H9 (cell line): ENCODE measurements at regions not wholly inside any gene's neighbourhood (a gene's known extent, or its start where the extent isn't known, plus 50 kb on each side); places are given as distances from the start of the nearest gene placed in this dataset.

Experiments
- DNase-seq: peaks from one replicate; pipeline ENCODE4 v3.0.0-alpha.2; 2017
- H2AFZ ChIP-seq: one replicate; pipeline ENCODE4 v1.6.1; 2013; ENCODE audit warnings: mild to moderate bottlenecking, low read length, control low read depth, moderate library complexity
- H2AK5ac ChIP-seq: 2 replicates; pipeline ENCODE4 v1.6.1; 2013; ENCODE audit warnings: low read length, control low read depth, mixed read lengths; ENCODE audit not compliant: insufficient read length
- H2BK120ac ChIP-seq: one replicate; pipeline ENCODE4 v1.6.1; 2013; ENCODE audit warnings: low read depth, mild to moderate bottlenecking, low read length, control low read depth, inconsistent platforms; ENCODE audit not compliant: poor library complexity, severe bottlenecking
- H2BK12ac ChIP-seq: 2 replicates; pipeline ENCODE4 v1.6.1; 2013; ENCODE audit warnings: low read length, control low read depth, mixed read lengths, low read depth; ENCODE audit not compliant: insufficient read length
- H2BK15ac ChIP-seq: 2 replicates; pipeline ENCODE4 v1.6.1; 2013; ENCODE audit warnings: low read depth, low read length, control low read depth
- H2BK20ac ChIP-seq: one replicate; pipeline ENCODE4 v1.6.1; 2013; ENCODE audit warnings: low read depth, mild to moderate bottlenecking, low read length, control low read depth, inconsistent platforms; ENCODE audit not compliant: poor library complexity, severe bottlenecking
- H2BK5ac ChIP-seq: 2 replicates; pipeline ENCODE4 v1.6.1; 2013; ENCODE audit warnings: low read length, control low read depth, mixed read lengths; ENCODE audit not compliant: insufficient read length
- H3K14ac ChIP-seq: 2 replicates; pipeline ENCODE4 v1.6.1; 2013; ENCODE audit warnings: low read length, control low read depth; ENCODE audit not compliant: insufficient read depth
- H3K18ac ChIP-seq: 2 replicates; pipeline ENCODE4 v1.6.1; 2013; ENCODE audit warnings: low read depth, mild to moderate bottlenecking, mixed read lengths, low read length, control low read depth; ENCODE audit not compliant: insufficient read length
- H3K23ac ChIP-seq: 2 replicates; pipeline ENCODE4 v1.6.1; 2013; ENCODE audit warnings: low read length, control low read depth, mixed read lengths, low read depth; ENCODE audit not compliant: insufficient read length
- H3K23me2 ChIP-seq: 2 replicates; pipeline ENCODE4 v1.6.1; 2013; ENCODE audit warnings: low read depth, mild to moderate bottlenecking, mixed read lengths, low read length, control low read depth; ENCODE audit not compliant: insufficient read length, poor library complexity, severe bottlenecking
- H3K27ac ChIP-seq: 2 replicates; pipeline ENCODE4 v1.5.1; 2013; ENCODE audit warnings: low read length, control low read depth, mixed read lengths, low read depth; ENCODE audit not compliant: insufficient read length
- H3K27me3 ChIP-seq: 2 replicates; pipeline ENCODE4 v1.6.1; 2013; ENCODE audit warnings: low read length, control low read depth, inconsistent platforms; ENCODE audit not compliant: insufficient read depth
- H3K4ac ChIP-seq: 2 replicates; pipeline ENCODE4 v1.6.1; 2013; ENCODE audit warnings: low read depth, mild to moderate bottlenecking, control low read depth, inconsistent platforms, low read length, moderate library complexity
- H3K4me1 ChIP-seq: 2 replicates; pipeline ENCODE4 v1.6.1; 2013; ENCODE audit warnings: low read length, control low read depth, inconsistent platforms; ENCODE audit not compliant: insufficient read depth
- H3K4me2 ChIP-seq: 2 replicates; pipeline ENCODE4 v1.6.1; 2013; ENCODE audit warnings: low read length, control low read depth, mixed read lengths; ENCODE audit not compliant: insufficient read length, insufficient read depth
- H3K56ac ChIP-seq: 2 replicates; pipeline ENCODE4 v1.6.1; 2013; ENCODE audit warnings: low read depth, mild to moderate bottlenecking, mixed read lengths, low read length, control low read depth; ENCODE audit not compliant: insufficient read length
- H3K79me1 ChIP-seq: 2 replicates; pipeline ENCODE4 v1.6.1; 2013; ENCODE audit warnings: low read depth, mild to moderate bottlenecking, moderate library complexity, low read length, control low read depth, inconsistent platforms; ENCODE audit not compliant: insufficient read depth, poor library complexity, severe bottlenecking
- H3K79me2 ChIP-seq: 2 replicates; pipeline ENCODE4 v1.6.1; 2013; ENCODE audit warnings: low read length, control low read depth, inconsistent platforms; ENCODE audit not compliant: insufficient read depth
- H3K9ac ChIP-seq: 2 replicates; pipeline ENCODE4 v1.6.1; 2013; ENCODE audit warnings: low read length, control low read depth, mixed read lengths; ENCODE audit not compliant: insufficient read length; ENCODE audit errors: extremely low read depth
- H3K9me3 ChIP-seq: one replicate; pipeline ENCODE4 v1.6.1; 2013; ENCODE audit warnings: low read depth, low read length, inconsistent platforms; ENCODE audit not compliant: control insufficient read depth
- H3T11ph ChIP-seq: one replicate; pipeline ENCODE4 v1.6.1; 2013; ENCODE audit warnings: mild to moderate bottlenecking, low read length, control low read depth, inconsistent platforms
- H4K20me1 ChIP-seq: one replicate; pipeline ENCODE4 v1.6.1; 2013; ENCODE audit not compliant: control insufficient read depth, insufficient read length, insufficient read depth
- H4K5ac ChIP-seq: 2 replicates; pipeline ENCODE4 v1.6.1; 2013; ENCODE audit warnings: low read depth, mild to moderate bottlenecking, mixed read lengths, low read length, control low read depth; ENCODE audit not compliant: insufficient read length
- H4K8ac ChIP-seq: replicated peaks from 2 replicates; pipeline ENCODE4 v1.6.1; 2013; ENCODE audit warnings: low read length, control low read depth, mixed read lengths, low read depth; ENCODE audit not compliant: insufficient read length
- H4K91ac ChIP-seq: 2 replicates; pipeline ENCODE4 v1.6.1; 2013; ENCODE audit warnings: low read depth, mild to moderate bottlenecking, moderate library complexity, mixed read lengths, low read length, control low read depth; ENCODE audit not compliant: insufficient read length
- H3K27ac Mint-ChIP-seq, 3 experiments: 2 replicates in 2 of 3; 3 replicates in 1 of 3; pipeline ENCODE4 v1.8.0; 2020 to 2021; ENCODE audit warnings: mixed read lengths in 3 of 3, mild to moderate bottlenecking in 1 of 3, moderate library complexity in 1 of 3
- H3K27me3 Mint-ChIP-seq: 2 replicates; pipeline ENCODE4 v1.8.0; 2021; ENCODE audit warnings: low read depth, mild to moderate bottlenecking, moderate library complexity, mixed read lengths
- H3K36me3 Mint-ChIP-seq, 3 experiments: 2 replicates in 2 of 3; 3 replicates in 1 of 3; pipeline ENCODE4 v1.8.0; 2020 to 2021; ENCODE audit warnings: low read depth in 3 of 3, mixed read lengths in 3 of 3; ENCODE audit not compliant: insufficient read depth in 1 of 3
- H3K4me1 Mint-ChIP-seq, 2 experiments: 2 replicates each; pipeline ENCODE4 v1.8.0; 2020; ENCODE audit warnings: mixed read lengths in 2 of 2
- H3K4me3 Mint-ChIP-seq, 2 experiments: 2 replicates in 1 of 2; 3 replicates in 1 of 2; pipeline ENCODE4 v1.8.0; 2020 to 2021; ENCODE audit warnings: mild to moderate bottlenecking in 2 of 2, mixed read lengths in 2 of 2, moderate library complexity in 1 of 2
- H3K9me3 Mint-ChIP-seq, 2 experiments: 2 replicates in 1 of 2; 3 replicates in 1 of 2; pipeline ENCODE4 v1.8.0; 2020; ENCODE audit warnings: mild to moderate bottlenecking in 2 of 2, mixed read lengths in 2 of 2, moderate library complexity in 1 of 2
- CTCF ChIP-seq: fragments of 200-600 bp; sonication (generic); conservative IDR thresholded peaks from 3 replicates; pipeline ENCODE4 v1.8.0; 2021; ENCODE audit warnings: antibody characterized with exemption, mild to moderate bottlenecking
- WGBS: extraction: QIAGEN DNeasy Blood & Tissue Kit; methylation state at CpG from one replicate; pipeline ENCODE4 v1.1.7; 2013; ENCODE audit warnings: missing lambda C conversion rate, low lambda C conversion rate, mixed read lengths; ENCODE audit not compliant: insufficient read length; ENCODE audit errors: extremely low coverage; 5-methylcytosine and 5-hydroxymethylcytosine counted together

- Histone ChIP-seq H3K79me2 (no peaks in the 10 kb centered on the region), H3K18ac (no peak overlapping the region), H4K20me1 (no peaks in the 10 kb centered on the region), H3K79me1 (no peaks in the 10 kb centered on the region), H2AK5ac (no peak overlapping the region), H4K91ac (no peak overlapping the region), H2BK12ac (no peak overlapping the region), H3K56ac (no peak overlapping the region), H3T11ph (no peak overlapping the region), H3K27ac (no peak overlapping the region), H3K4ac (no peak overlapping the region), H3K14ac (no peak overlapping the region), H4K8ac (no peak overlapping the region), H3K4me1 (peaks cover 15% of the 10 kb centered on the region; the same call in 1 of the 2 replicates), H3K23me2 (no peaks in the 10 kb centered on the region), H2BK15ac (no peak overlapping the region), H2BK120ac (no peak overlapping the region), H3K23ac (no peak overlapping the region), H3K4me2 (no peak overlapping the region), H3K9ac (no peak overlapping the region), H3K27me3 (no peaks in the 10 kb centered on the region), H3K9me3 (no peaks in the 10 kb centered on the region), H2BK5ac (peak overlapping the region; percentile 46), H2BK20ac (no peak overlapping the region), H4K5ac (no peak overlapping the region), H2AFZ (no peak overlapping the region)
- Mint-ChIP-seq H3K36me3 (no peaks in the 10 kb centered on the region), H3K27me3 (no peaks in the 10 kb centered on the region; the same call in none of the 2 replicates), H3K4me1 (peaks cover 31 to 33% of the 10 kb centered on the region in 2 experiments), H3K27ac (peak overlapping the region; percentile 17 to 46 (median 31); a peak in 5 of 7 replicates), H3K4me3 (peak overlapping the region in 1 of 2 experiments; percentile 0; a peak in 1 of 5 replicates), H3K9me3 (no peaks in the 10 kb centered on the region; a peak in 1 of 5 replicates)
- no peak for TF ChIP-seq CTCF
- peak; percentile 37 for DNase-seq
- no CpG with 5 or more reads among the region's 6 CpGs for WGBS
These were observed 798.4 kb upstream of the GRM7 start for GRCh38 chr3:6062261-6063187.
